ENCODE measurements at regions not wholly inside any gene's neighbourhood (a gene's known extent, or its start where the extent isn't known, plus 50 kb on each side); places are given as distances from the start of the nearest gene placed in this dataset.

DNA sequence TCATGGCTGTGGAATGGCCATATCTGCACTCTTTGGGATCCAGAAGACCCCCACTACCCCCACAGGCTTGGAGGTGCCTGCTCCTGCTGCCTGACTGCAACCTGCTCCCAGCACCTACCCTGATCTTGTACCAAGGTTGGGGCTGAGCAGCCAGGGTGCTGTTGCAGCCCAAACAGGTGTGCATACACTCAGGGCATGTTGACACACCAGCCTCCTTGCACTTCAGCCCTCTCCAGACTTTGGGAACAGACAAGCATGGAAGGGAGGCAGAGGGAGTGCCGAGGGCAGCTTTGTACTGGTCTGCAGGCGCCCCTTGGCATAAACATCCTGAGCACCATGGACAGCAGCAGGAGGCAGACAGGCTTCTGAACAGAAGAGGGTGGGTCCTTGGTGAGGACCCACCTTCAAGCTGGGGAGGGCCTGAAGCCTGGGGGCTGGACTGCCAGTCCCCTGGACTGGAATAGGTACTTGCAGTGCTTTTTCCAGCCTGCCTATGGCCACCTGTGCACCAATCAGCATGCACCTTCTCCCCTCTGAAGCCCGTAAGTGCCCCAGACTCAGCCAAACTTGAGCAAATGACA is 1675.8 kb downstream of the HACE1 start:
- TF ChIP-seq GABPA (IDR thresholded peaks at IDR 0.05; ENCODE audit: low read depth, low read length) (no peak), GABPA (CRISPR knock-in tag; IDR thresholded peaks at IDR 0.05; ENCODE audit: low read depth) (no peak), CTCF (CRISPR knock-in tag; IDR thresholded peaks at IDR 0.05) (no peak), ZBTB43 (CRISPR knock-in tag; conservative IDR thresholded peaks at IDR 0.05) (no peak), RNF2 (conservative IDR thresholded peaks at IDR 0.05; ENCODE audit: low read depth) (no peak), ZBTB4 (CRISPR knock-in tag; IDR thresholded peaks at IDR 0.05; ENCODE audit: borderline replicate concordance) (no peak)
- TF ChIP-seq, protein P1, sequence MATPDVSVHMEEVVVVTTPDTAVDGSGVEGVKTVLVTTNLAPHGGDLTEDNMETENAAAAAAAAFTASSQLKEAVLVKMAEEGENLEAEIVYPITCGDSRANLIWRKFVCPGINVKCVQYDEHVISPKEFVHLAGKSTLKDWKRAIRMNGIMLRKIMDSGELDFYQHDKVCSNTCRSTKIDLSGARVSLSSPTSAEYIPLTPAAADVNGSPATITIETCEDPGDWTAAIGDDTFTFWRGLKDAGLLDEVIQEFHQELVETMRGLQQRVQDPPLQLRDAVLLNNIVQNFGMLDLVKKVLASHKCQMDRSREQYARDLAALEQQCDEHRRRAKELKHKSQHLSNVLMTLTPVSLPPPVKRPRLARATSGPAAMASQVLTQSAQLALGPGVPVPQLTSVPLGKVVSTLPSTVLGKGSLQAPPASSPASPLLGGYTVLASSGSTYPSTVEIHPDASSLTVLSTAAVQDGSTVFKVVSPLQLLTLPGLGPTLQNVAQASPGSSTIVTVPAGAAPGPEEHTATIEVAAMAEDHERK (CRISPR knock-in tag; IDR thresholded peaks at IDR 0.05; ENCODE audit: low read depth) = no peak
- TF ChIP-seq, protein P2, sequence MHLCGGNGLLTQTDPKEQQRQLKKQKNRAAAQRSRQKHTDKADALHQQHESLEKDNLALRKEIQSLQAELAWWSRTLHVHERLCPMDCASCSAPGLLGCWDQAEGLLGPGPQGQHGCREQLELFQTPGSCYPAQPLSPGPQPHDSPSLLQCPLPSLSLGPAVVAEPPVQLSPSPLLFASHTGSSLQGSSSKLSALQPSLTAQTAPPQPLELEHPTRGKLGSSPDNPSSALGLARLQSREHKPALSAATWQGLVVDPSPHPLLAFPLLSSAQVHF (CRISPR knock-in tag; IDR thresholded peaks at IDR 0.05) = no peak

Measured in HepG2 (cell line).